BJ (cell line): ENCODE measurements at regions not wholly inside any gene's neighbourhood (a gene's known extent, or its start where the extent isn't known, plus 50 kb on each side); places are given as distances from the start of the nearest gene placed in this dataset.

Source experiments
- CTCF ChIA-PET: fragments of 350-600 bp; formaldehyde crosslinking; extraction: SDS; loops from one replicate; lab custom pipeline; 2021; ENCODE audit warnings: antibody characterized with exemption, inconsistent platforms; lab: Yijun Ruan, JAX
- POLR2A ChIA-PET: fragments of 300-600 bp; sonication (Branson Sonifier 250); formaldehyde crosslinking; extraction: SDS; loops from one replicate; lab custom pipeline; 2021; ENCODE audit warnings: antibody characterized with exemption; lab: Charles Lee
- DNase-seq: peaks from one replicate; pipeline ENCODE4 v3.0.0-alpha.2; 2011; ENCODE audit warnings: low read depth
- H3K27me3 ChIP-seq: 2 replicates; pipeline ENCODE4 v1.6.0; 2011; ENCODE audit warnings: low read length; ENCODE audit not compliant: control insufficient read depth, insufficient read depth
- H3K36me3 ChIP-seq: 2 replicates; pipeline ENCODE4 v1.5.1; 2011; ENCODE audit warnings: low read length; ENCODE audit not compliant: control insufficient read depth, insufficient read depth
- H3K4me3 ChIP-seq: 2 replicates; pipeline ENCODE4 v1.5.1; 2011; ENCODE audit warnings: low read depth, mild to moderate bottlenecking, control low read depth, low read length
- TF ChIP-seq, protein P1 (sequence below): IDR thresholded peaks from 2 replicates; pipeline ENCODE4 v1.5.1; 2011; ENCODE audit warnings: low read depth, mild to moderate bottlenecking, control low read depth, inconsistent platforms, low read length, moderate library complexity; ENCODE audit not compliant: insufficient read depth

DNA sequence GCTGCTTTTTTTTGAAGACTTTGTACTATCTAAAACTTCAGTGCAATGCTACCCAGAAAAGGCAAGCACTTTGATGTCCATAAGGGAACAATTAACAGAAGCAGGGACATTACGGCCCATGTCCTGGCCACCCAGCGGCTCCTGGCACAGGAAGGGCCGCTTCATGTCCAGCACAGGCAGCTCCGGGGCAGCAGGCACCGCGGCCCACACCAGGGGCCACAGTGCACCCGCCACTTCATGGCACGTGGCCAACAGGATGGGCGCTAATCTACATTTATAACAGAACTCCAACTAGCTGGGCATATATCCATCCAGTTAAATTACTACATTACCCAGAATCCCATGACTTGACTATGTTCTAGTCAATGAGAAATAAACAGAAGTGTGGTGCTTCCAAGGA, 198.2 kb upstream of the ID4 start:
- no peaks in the 10 kb centered on the region for H3K27me3 ChIP-seq
- CTCF ChIA-PET: interaction anchor here (0.6 kb wide), 1 partner anchor 34 kb away, joined by 3 read pairs; no protein-coding TSS in a partner anchor
- no peaks in the 10 kb centered on the region for H3K36me3 ChIP-seq
- TF ChIP-seq, protein P1, sequence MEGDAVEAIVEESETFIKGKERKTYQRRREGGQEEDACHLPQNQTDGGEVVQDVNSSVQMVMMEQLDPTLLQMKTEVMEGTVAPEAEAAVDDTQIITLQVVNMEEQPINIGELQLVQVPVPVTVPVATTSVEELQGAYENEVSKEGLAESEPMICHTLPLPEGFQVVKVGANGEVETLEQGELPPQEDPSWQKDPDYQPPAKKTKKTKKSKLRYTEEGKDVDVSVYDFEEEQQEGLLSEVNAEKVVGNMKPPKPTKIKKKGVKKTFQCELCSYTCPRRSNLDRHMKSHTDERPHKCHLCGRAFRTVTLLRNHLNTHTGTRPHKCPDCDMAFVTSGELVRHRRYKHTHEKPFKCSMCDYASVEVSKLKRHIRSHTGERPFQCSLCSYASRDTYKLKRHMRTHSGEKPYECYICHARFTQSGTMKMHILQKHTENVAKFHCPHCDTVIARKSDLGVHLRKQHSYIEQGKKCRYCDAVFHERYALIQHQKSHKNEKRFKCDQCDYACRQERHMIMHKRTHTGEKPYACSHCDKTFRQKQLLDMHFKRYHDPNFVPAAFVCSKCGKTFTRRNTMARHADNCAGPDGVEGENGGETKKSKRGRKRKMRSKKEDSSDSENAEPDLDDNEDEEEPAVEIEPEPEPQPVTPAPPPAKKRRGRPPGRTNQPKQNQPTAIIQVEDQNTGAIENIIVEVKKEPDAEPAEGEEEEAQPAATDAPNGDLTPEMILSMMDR: no peak
- POLR2A ChIA-PET: no interaction called here
- no peak for DNase-seq
- no peak overlapping the region for H3K4me3 ChIP-seq

DNA sequence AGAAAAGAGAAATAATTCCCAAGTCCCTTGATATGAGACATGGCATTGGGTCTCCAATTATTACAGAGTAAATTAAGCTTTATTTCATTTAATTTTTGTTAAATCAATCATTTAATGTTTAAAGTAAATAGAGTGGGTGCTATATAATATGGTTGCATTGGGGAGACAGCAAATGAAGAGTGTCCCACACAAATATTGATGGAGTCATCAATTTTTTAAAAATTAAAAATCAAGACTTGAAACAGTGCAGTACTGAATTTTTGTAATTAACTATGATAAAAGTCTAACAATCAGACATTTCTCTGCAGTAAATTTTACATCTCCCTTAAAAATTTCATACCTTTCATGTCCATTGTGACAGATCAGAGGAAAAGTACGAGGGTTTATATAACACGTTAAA, 193.9 kb upstream of the ID4 start:
- CTCF ChIA-PET: no interaction called here
- DNase-seq: no peak
- H3K36me3 ChIP-seq: no peaks in the 10 kb centered on the region
- H3K4me3 ChIP-seq: no peak overlapping the region
- POLR2A ChIA-PET: no interaction called here
- no peaks in the 10 kb centered on the region for H3K27me3 ChIP-seq
- TF ChIP-seq, protein P1: no peak

DNA sequence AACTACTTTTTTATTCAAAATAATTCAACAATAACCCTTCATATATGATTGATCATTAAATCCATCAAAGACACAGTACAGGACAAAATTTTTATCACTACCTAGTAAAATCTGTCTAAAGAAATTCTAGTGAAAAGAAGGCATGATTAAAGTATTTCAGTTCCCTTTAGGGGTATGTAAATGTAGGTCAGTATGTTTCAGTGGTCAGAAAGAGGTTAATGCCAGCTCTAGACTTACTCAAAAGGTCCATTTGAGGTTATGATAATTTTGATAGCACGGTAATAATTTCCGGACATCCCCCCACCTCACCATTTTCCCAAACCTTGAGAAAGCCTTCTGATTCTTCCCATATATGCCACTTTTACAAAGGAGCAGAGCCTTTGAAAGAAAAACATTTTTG, 193.5 kb upstream of the ID4 start:
- CTCF ChIA-PET: no interaction called here
- DNase-seq: no peak
- POLR2A ChIA-PET: no interaction called here
- no peak overlapping the region for H3K4me3 ChIP-seq
- no peaks in the 10 kb centered on the region for H3K27me3 ChIP-seq
- TF ChIP-seq, protein P1: no peak
- no peaks in the 10 kb centered on the region for H3K36me3 ChIP-seq

DNA sequence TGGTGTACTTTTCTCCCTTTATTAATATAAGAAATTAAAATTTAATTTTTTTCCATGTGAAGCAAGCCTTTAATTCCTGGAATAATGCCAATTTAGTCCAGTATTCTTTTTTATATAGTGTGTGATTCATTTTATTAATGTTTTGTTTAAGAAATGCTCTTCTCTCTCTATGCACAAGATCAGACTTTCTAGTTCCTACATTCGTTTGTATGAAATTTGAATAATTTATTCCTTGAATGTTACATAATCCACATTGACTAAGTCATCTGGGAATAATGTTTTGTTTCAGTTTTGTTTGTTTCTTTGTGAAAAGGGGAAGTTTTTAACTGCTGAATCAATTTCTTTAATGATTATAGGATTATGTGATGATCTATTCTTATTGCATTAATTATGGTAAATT, 181.4 kb upstream of the ID4 start:
- no peak for DNase-seq
- Histone ChIP-seq H3K27me3 (no peaks in the 10 kb centered on the region), H3K4me3 (no peak overlapping the region), H3K36me3 (no peaks in the 10 kb centered on the region)
- POLR2A ChIA-PET: no interaction called here
- CTCF ChIA-PET: no interaction called here
- TF ChIP-seq, protein P1: no peak

DNA sequence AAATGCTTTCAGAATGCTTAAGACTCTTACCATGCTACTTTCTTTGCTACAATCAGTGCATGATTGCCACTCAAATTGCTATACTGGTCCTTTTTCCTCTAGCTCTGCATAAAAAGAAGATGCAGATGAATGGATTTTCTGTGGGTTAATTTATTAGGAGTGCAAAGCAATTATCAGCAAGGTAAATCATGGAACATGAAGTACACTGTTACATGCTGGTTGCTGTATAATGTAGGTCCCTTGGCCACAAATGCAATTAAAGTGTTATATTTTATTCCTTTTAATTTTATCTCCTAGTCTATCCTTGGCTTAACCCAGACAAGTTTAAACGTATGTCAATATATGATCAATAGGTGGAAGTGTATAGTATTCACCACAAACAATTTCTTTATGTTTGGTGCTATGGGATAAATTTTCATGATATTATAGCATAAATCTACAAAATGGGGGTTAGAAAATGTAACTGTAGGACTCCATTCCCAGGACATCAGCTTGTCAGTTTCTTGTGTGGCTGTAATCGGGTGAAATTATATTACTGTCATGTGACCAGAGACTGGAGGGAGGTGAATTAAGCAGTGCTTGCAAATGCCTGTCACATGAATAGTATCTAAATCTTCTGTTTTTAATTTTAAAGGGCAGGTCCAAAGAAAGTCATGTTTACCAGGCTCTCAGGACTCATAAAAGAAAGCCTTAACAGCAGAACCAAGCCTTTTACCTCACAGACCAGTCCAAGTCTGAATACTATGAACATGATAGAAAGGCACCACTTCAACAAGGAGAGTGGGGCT, 176.9 kb upstream of the ID4 start:
- H3K4me3 ChIP-seq: no peak overlapping the region
- ChIA-PET CTCF (no interaction called here), POLR2A (no interaction called here)
- H3K36me3 ChIP-seq: no peaks in the 10 kb centered on the region
- no peak for DNase-seq
- TF ChIP-seq, protein P1: no peak
- H3K27me3 ChIP-seq: no peaks in the 10 kb centered on the region
